GM12865 (cell line): ENCODE measurements at regions not wholly inside any gene's neighbourhood (a gene's known extent, or its start where the extent isn't known, plus 50 kb on each side); places are given as distances from the start of the nearest gene placed in this dataset.

Source experiments
- DNase-seq: peaks from one replicate; pipeline ENCODE4 v3.0.0; 2010; ENCODE audit warnings: low read depth
- H3K4me3 ChIP-seq: 2 replicates; pipeline ENCODE4 v1.5.1; 2011; ENCODE audit warnings: mild to moderate bottlenecking, low read depth, low read length, control low read depth
- TF ChIP-seq, protein P1 (sequence below): IDR thresholded peaks from 2 replicates; pipeline ENCODE4 v1.5.1; 2011; ENCODE audit warnings: low read length, control low read depth, low read depth, inconsistent platforms; ENCODE audit not compliant: insufficient read depth; ENCODE audit errors: missing control alignments

DNA sequence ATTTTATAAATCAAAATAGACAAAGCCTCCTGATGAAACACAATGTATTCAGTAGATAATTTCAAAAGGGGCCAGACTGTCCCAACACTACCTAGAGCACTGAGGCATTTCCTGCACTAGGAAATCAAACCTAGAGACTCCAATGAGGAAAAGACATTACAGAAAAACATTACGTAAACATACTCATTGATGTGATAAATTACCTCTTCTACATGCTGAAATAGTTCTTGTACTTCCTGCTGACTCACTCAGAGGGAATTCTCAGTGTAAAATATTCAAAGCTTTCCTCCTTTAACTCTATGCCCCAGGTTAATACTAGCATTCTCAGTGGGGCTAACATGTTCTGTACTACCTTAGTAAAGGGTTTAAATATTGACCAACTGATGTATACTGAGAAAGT is 178.0 kb downstream of the ESM1 start:
- no peak overlapping the region for H3K4me3 ChIP-seq
- DNase-seq: no peak
- TF ChIP-seq, protein P1, sequence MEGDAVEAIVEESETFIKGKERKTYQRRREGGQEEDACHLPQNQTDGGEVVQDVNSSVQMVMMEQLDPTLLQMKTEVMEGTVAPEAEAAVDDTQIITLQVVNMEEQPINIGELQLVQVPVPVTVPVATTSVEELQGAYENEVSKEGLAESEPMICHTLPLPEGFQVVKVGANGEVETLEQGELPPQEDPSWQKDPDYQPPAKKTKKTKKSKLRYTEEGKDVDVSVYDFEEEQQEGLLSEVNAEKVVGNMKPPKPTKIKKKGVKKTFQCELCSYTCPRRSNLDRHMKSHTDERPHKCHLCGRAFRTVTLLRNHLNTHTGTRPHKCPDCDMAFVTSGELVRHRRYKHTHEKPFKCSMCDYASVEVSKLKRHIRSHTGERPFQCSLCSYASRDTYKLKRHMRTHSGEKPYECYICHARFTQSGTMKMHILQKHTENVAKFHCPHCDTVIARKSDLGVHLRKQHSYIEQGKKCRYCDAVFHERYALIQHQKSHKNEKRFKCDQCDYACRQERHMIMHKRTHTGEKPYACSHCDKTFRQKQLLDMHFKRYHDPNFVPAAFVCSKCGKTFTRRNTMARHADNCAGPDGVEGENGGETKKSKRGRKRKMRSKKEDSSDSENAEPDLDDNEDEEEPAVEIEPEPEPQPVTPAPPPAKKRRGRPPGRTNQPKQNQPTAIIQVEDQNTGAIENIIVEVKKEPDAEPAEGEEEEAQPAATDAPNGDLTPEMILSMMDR: no peak

DNA sequence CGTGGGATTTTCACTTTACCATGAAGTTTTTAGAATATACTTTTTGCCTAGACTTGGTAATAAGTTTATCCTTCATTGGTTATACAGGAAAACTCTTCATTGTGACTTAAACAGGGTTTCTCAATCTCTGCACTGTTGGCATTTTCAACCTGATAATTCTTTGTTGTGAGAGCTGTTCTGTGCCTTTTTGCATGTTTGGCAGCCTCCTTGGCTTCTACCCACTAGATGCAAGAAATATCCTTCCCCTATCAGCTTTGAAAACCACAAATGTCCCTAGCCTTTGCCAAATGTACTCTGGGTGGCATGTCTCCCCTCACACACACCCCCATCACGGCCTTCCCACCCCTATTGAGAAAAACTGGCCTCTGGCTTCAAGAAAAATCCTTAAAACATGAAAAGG is 180.9 kb downstream of the ESM1 start:
- no peak overlapping the region for H3K4me3 ChIP-seq
- DNase-seq: no peak
- TF ChIP-seq, protein P1: no peak

DNA sequence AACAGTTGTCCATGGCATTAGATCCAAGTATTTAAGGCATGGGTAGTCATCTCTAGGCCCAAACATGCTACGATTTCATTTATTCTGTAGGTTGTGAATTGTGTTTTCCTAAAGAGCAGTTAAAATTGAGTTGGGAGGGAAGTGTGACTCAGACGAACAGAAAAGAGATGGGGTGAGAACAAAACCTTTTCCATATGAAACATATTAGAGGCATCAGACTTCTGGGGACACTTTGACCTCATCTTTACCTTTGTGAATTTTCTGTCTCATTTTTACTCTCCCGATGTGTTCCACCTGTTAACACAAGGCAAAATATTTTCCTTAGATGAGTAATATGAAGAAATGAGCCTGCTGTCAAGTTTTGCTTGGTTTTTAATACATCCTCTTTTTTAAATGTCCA is 181.3 kb downstream of the ESM1 start:
- no peak for DNase-seq
- TF ChIP-seq, protein P1: no peak

DNA sequence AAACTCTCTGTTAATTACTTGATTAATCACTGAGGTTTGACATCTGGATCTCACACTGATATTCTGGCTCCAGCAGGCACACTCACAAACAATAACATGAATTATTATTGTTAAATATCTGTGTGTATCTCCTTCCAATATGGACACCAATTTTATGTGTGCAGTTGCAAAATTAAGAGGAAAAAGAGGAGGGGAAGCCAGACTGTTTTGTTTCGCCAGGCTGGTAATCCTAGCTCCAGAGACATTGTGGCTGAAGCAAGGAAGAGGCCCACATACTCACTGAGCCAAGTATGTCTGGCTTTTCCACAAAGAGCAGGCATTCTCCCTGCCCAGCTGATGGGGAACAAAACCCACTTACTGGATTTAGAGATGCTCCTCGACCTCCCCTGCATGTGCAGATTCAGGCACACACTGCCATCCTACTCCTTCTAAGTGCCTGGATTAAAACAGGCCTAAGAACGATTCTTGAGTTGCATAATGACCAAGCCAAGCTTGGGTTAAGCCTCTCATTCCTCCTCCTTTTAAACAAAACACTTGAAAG is 181.9 kb downstream of the ESM1 start:
- no peak overlapping the region for H3K4me3 ChIP-seq
- TF ChIP-seq, protein P1: no peak
- no peak for DNase-seq

More for the DNA sequence above, 181.3 kb downstream of the ESM1 start:
- H3K4me3 ChIP-seq: no peak overlapping the region

DNA sequence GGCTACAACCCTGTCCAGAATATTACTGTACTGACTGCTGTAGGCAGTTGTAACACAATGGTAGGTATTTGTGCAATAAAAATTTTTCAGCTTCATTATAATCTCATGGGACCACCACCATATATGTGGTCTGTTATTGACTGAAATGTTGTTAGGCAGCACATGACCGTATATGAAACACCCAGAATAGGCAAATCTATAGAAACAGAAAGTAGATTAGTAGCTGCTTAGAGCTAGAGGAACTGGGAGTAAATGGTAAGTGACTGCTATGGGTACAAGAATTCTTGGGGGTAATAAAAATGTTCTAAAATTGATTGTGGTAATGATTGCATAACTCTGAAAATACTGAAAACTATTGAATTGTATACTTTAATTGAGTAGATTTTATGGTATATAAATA is 185.7 kb downstream of the ESM1 start:
- peak; percentile 3 for DNase-seq
- H3K4me3 ChIP-seq: no peak overlapping the region
- TF ChIP-seq, protein P1: no peak

DNA sequence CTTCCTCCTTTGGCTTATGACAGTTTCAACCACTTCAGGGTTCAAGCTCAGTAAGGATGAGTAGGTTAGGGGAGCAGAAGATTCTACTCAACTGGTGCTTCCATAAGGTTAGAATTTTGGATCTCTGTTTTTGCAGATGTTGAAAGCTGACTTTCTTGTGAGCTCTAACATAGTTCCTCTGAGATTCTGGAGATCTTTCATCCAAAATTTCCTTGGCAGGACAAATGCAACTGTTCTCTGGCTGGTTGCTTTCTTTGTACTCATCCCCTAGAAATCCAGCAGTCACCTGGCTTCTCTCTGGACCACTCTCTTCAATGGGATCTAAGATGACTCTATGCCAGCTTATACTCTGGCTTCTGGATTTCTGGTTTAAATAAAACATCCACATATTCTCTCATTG is 189.6 kb downstream of the ESM1 start:
- DNase-seq: no peak
- TF ChIP-seq, protein P1: no peak
- H3K4me3 ChIP-seq: no peak overlapping the region

DNA sequence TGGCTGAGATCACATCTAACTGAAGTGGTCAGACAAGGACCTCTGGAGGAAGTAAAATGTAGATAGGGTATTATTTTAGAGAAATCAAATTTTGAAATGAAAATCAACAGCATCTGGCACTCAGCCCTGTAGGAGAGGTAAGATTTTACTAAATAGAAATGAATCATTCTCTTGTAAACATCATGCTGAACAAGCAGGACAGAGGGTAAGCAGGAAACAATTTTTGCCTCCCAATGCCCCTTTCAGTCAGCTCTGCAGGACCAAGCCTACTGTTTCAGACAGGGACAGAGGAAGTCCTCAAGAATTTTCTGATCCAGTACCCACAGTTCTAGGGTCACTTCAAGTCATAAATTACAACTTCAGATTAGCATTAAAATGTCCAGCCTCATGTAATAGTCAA is 190.1 kb downstream of the ESM1 start:
- TF ChIP-seq, protein P1: no peak
- DNase-seq: no peak
- H3K4me3 ChIP-seq: no peak overlapping the region
